GM20000 (cell line): ENCODE measurements at regions not wholly inside any gene's neighbourhood (a gene's known extent, or its start where the extent isn't known, plus 50 kb on each side); places are given as distances from the start of the nearest gene placed in this dataset.

Source experiments
- DNase-seq: peaks from one replicate; pipeline ENCODE4 v3.0.0; 2012; ENCODE audit warnings: low spot score
- TF ChIP-seq, protein P1 (sequence below): IDR thresholded peaks from 2 replicates; pipeline ENCODE4 v1.5.1; 2012; ENCODE audit warnings: mild to moderate bottlenecking, control low read depth; ENCODE audit errors: extremely low read depth, missing control alignments

DNA sequence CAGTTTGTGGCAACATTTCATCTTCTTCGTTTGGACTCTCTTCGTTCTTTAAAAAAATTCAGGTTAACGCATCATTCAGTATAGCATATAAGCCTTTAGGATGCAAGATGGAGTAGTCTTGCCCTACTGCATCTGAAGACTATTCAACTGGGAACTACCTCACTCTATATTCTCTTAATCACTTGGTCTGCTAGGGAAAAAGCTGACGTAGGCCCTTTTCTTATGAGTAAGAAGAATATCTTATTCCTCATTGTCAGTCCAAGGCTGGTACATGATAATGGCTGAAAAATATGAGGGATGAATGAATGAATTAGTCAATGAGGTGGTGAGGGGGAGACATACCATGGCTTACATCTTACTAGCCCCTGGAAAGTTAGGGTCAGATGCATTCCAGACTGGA is 294.2 kb downstream of the GPATCH2 start:
- TF ChIP-seq, protein P1, sequence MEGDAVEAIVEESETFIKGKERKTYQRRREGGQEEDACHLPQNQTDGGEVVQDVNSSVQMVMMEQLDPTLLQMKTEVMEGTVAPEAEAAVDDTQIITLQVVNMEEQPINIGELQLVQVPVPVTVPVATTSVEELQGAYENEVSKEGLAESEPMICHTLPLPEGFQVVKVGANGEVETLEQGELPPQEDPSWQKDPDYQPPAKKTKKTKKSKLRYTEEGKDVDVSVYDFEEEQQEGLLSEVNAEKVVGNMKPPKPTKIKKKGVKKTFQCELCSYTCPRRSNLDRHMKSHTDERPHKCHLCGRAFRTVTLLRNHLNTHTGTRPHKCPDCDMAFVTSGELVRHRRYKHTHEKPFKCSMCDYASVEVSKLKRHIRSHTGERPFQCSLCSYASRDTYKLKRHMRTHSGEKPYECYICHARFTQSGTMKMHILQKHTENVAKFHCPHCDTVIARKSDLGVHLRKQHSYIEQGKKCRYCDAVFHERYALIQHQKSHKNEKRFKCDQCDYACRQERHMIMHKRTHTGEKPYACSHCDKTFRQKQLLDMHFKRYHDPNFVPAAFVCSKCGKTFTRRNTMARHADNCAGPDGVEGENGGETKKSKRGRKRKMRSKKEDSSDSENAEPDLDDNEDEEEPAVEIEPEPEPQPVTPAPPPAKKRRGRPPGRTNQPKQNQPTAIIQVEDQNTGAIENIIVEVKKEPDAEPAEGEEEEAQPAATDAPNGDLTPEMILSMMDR = no peak
- no peak for DNase-seq

DNA sequence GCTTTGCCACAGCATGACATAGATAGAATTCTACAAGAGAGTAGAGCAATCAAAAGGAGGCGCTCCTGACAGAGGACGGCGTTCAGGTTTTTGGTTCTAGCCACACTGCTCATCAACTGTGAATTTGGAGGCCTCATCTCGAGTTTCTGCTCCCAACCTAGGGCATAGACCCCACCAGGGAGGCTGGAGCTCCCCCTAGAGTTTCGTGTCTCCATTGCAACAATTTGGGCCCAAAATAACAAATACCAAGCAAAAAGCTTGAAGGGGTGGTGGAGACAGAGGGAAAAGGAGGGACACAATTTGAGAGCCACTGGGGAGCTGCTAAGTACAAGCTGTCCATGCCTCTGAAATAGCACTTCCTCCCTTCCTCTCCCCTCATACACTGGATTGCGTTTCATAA is 297.0 kb downstream of the GPATCH2 start:
- TF ChIP-seq, protein P1 = peak; percentile 57

DNA sequence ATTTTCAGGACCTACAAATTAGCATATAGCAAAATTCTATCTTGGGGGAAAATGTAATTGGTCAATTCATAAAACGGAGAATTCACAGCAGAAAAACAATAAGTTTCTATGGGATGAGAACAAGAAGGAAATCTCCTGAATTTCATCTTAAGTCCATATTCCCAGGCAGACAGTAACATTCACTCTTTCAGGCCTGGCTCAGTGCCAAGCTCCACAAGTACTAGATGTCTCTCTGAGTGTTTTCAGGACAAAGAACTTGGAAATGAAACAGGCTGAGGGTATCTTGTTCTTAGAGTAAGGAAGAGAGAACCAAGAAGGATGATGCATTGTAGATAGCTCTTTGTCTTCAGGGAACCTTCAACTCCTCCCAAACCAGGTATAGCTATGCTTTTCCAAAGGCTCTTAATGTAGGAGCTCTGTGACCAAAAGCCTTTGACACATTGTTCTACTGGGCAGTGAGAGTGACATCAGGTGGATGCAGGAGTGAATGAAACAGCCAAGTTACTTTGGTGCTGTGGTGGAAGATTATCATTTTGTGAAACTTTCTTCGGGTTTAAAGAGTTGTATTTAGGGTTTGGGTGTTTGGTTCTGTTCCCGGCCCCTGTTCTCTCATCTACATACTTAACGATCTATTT is 298.3 kb downstream of the GPATCH2 start:
- TF ChIP-seq, protein P1 = no peak
- no peak for DNase-seq

More for the DNA sequence above, 297.0 kb downstream of the GPATCH2 start:
- DNase-seq = peak; percentile 43

DNA sequence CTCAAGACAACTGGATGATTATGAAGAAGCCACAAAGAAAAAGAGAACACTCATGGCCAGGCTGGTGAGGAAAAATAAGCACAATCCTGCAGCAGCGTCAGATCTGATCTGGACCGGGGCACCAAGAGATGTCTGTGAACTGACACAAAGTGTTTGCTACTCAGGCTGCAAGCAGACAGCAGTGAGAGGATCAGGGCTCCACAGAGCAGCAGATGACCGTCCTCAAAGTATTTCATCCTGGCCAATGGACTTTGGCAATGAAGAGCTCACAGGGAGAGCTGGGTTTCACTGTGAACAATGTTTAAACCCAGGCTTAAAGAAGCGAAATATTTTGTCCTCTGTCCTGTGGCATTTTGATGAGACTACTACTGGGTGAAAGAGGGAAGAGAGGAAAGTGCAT is 299.2 kb downstream of the GPATCH2 start:
- TF ChIP-seq, protein P1 = no peak
- no peak for DNase-seq

DNA sequence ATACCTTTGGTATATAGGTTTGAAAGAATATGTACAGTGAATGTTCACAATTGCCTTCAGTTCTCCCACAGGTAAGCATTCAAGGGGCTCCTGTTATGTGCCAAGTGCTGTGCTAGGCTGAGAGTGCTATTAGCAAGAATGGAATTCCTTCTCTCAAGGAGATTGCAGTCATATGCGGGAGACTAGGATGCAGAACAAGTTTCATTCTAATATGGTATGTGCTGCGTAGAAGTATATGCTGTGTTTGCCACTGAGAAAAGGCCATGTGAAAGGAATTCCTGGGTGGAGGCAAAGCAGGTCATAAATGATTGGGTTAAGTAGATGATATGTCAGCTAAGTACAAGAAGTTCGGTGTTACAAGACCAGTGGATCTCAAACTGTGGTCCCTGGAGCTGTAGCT is 303.0 kb downstream of the GPATCH2 start:
- no peak for DNase-seq
- TF ChIP-seq, protein P1 = no peak

DNA sequence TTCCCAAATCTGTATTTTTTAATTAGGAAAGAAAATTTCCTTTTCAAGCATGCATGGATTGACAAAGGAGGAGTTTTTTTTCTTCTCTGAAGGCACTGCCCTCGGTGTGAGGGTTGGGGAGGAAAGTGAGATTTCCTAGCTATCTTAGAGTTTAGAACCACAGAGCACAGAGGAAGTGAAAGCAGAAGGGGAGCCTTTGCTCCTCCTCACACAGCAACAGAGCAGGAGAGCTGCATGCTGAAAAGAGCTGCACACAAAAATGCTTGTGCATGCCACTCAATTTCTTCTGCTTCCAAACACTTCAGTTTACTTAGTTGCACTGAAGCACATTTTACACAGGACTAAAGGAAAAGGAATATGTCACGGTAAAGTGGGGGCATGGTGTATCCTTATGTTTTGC is 308.1 kb downstream of the GPATCH2 start:
- peak; percentile 56 for DNase-seq
- TF ChIP-seq, protein P1 = no peak

DNA sequence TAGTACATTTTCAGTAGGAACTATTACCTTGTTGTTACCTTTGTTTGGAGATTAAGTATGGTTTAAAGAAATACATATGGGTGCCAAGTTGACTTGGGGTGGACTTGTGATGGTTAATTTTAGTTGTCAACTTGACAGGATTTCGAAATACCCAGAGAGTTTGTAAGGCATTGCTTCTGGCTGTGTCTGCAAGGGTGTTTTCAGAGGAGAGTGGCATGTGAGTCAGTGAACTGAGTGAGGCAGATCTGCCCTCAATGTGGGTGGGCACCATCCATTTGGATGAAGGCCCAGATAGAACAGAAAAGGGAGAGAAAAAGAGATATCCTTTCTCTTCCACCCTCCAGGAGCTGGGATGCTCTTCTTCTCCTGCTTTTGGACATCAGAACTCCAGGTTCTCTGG is 315.5 kb downstream of the GPATCH2 start:
- no peak for DNase-seq
- TF ChIP-seq, protein P1 = no peak
